ENCODE measurements at regions not wholly inside any gene's neighbourhood (a gene's known extent, or its start where the extent isn't known, plus 50 kb on each side); places are given as distances from the start of the nearest gene placed in this dataset.

DNA sequence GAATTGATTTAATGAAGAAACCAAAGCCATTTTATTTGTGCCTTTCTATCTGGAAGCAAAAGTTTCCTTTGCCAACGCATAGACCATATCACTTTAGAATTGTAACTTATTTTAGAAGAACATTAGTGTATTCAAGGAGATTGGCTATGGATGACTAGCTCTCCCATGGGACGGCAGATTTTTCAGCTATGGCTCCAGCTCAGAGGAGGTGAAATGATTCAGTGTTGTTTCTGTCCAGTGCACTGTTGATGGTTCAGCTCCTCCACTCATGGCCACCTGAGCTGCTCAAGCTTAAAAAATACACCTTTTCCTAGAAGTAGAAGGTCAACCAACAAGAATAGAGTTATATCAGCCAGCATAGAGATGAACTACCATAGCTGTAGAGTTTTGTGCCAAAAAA lies 1597.5 kb upstream of the PIK3C3 start:
- TF ChIP-seq, protein P1, sequence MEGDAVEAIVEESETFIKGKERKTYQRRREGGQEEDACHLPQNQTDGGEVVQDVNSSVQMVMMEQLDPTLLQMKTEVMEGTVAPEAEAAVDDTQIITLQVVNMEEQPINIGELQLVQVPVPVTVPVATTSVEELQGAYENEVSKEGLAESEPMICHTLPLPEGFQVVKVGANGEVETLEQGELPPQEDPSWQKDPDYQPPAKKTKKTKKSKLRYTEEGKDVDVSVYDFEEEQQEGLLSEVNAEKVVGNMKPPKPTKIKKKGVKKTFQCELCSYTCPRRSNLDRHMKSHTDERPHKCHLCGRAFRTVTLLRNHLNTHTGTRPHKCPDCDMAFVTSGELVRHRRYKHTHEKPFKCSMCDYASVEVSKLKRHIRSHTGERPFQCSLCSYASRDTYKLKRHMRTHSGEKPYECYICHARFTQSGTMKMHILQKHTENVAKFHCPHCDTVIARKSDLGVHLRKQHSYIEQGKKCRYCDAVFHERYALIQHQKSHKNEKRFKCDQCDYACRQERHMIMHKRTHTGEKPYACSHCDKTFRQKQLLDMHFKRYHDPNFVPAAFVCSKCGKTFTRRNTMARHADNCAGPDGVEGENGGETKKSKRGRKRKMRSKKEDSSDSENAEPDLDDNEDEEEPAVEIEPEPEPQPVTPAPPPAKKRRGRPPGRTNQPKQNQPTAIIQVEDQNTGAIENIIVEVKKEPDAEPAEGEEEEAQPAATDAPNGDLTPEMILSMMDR (IDR thresholded peaks at IDR 0.05) = no peak
- no peak for TF ChIP-seq POLR2A (IDR thresholded peaks at IDR 0.05)
